ENCODE measurements at regions not wholly inside any gene's neighbourhood (a gene's known extent, or its start where the extent isn't known, plus 50 kb on each side); places are given as distances from the start of the nearest gene placed in this dataset.

- Histone ChIP-seq H2AFZ (ENCODE audit: insufficient read depth, low read depth, low read length, poor library complexity, severe bottlenecking) (no peak overlapping the region), H3K9ac (ENCODE audit: low read length) (no peak overlapping the region), H3K27ac (ENCODE audit: low read length in 2 of 2) (no peak overlapping the region), H3K4me1 (ENCODE audit: control insufficient read depth in 2 of 2, insufficient read depth in 2 of 2, low read length in 2 of 2) (no peaks in the 10 kb centered on the region), H3K27me3 (replicated peaks in 1 of 4; ENCODE audit: control extremely low read depth in 1 of 4, control insufficient read depth in 3 of 4, insufficient read depth in 4 of 4, low read length in 3 of 4) (no peaks in the 10 kb centered on the region), H4K20me1 (ENCODE audit: control insufficient read depth, insufficient read depth, low read length, poor library complexity, severe bottlenecking) (no peaks in the 10 kb centered on the region), H3K4me3 (ENCODE audit: control extremely low read depth in 1 of 5, extremely low read depth in 1 of 5, insufficient read depth in 1 of 5, low read depth in 2 of 5, low read length in 4 of 5) (no peak overlapping the region), H3K4me2 (replicated peaks; ENCODE audit: low read depth, low read length, poor library complexity, severe bottlenecking) (no peak overlapping the region), H3K36me3 (replicated peaks in 1 of 2; ENCODE audit: control extremely low read depth in 1 of 2, control insufficient read depth in 1 of 2, extremely low read depth in 1 of 2, insufficient read depth in 2 of 2, low read length in 1 of 2) (no peaks in the 10 kb centered on the region), H3K79me2 (ENCODE audit: control insufficient read depth, insufficient read depth, low read length) (no peaks in the 10 kb centered on the region), H3K9me3 (ENCODE audit: control extremely low read depth in 1 of 3, control insufficient read depth in 2 of 3, insufficient read depth in 1 of 3, low read length in 2 of 3) (no peaks in the 10 kb centered on the region)
- Mint-ChIP-seq H3K4me3 (no peak overlapping the region), H3K9me3 (ENCODE audit: insufficient read depth) (no peaks in the 10 kb centered on the region), H3K4me1 (no peaks in the 10 kb centered on the region), H3K27ac (no peak overlapping the region), H3K27me3 (no peaks in the 10 kb centered on the region)
- CTCF ChIA-PET, result no interaction called here
- ATAC-seq (ENCODE audit: low read depth), result no peak
- POLR2A ChIA-PET, result no interaction called here
- TF ChIP-seq EZH2 (IDR thresholded peaks at IDR 0.05; ENCODE audit: borderline replicate concordance, insufficient read depth, low read depth, low read length, poor library complexity, severe bottlenecking) (no peak), CTCF (IDR thresholded peaks at IDR 0.05) (no peak)
- DNase-seq, result no peak
- intact Hi-C loops (cut with micrococcal nuclease), result no loop called here
Measured at GRCh38 chr4:96093563-96093962, 253.7 kb downstream of the PDHA2 start.

GRCh38 chr4:96094183-96094582 lies 254.3 kb downstream of the PDHA2 start:
- Histone ChIP-seq H3K4me1 (ENCODE audit: control insufficient read depth in 2 of 2, insufficient read depth in 2 of 2, low read length in 2 of 2) (no peaks in the 10 kb centered on the region), H3K9ac (ENCODE audit: low read length) (no peak overlapping the region), H2AFZ (ENCODE audit: insufficient read depth, low read depth, low read length, poor library complexity, severe bottlenecking) (no peak overlapping the region), H3K9me3 (ENCODE audit: control extremely low read depth in 1 of 3, control insufficient read depth in 2 of 3, insufficient read depth in 1 of 3, low read length in 2 of 3) (no peaks in the 10 kb centered on the region), H3K4me3 (ENCODE audit: control extremely low read depth in 1 of 5, extremely low read depth in 1 of 5, insufficient read depth in 1 of 5, low read depth in 2 of 5, low read length in 4 of 5) (no peak overlapping the region), H3K79me2 (ENCODE audit: control insufficient read depth, insufficient read depth, low read length) (no peaks in the 10 kb centered on the region), H3K27me3 (replicated peaks in 1 of 4; ENCODE audit: control extremely low read depth in 1 of 4, control insufficient read depth in 3 of 4, insufficient read depth in 4 of 4, low read length in 3 of 4) (no peaks in the 10 kb centered on the region), H3K27ac (ENCODE audit: low read length in 2 of 2) (no peak overlapping the region), H3K36me3 (replicated peaks in 1 of 2; ENCODE audit: control extremely low read depth in 1 of 2, control insufficient read depth in 1 of 2, extremely low read depth in 1 of 2, insufficient read depth in 2 of 2, low read length in 1 of 2) (no peaks in the 10 kb centered on the region), H3K4me2 (replicated peaks; ENCODE audit: low read depth, low read length, poor library complexity, severe bottlenecking) (no peak overlapping the region), H4K20me1 (ENCODE audit: control insufficient read depth, insufficient read depth, low read length, poor library complexity, severe bottlenecking) (no peaks in the 10 kb centered on the region)
- intact Hi-C loops (cut with micrococcal nuclease), result no loop called here
- ChIA-PET POLR2A (no interaction called here), CTCF (no interaction called here)
- H3K4me3 Mint-ChIP-seq, result no peak overlapping the region
- TF ChIP-seq CTCF (IDR thresholded peaks at IDR 0.05) (no peak), EZH2 (IDR thresholded peaks at IDR 0.05; ENCODE audit: borderline replicate concordance, insufficient read depth, low read depth, low read length, poor library complexity, severe bottlenecking) (no peak)
- H3K27ac Mint-ChIP-seq, result no peak overlapping the region
- no peak for ATAC-seq (ENCODE audit: low read depth)
- H3K4me1 Mint-ChIP-seq, result no peaks in the 10 kb centered on the region
- no peaks in the 10 kb centered on the region for H3K9me3 Mint-ChIP-seq (ENCODE audit: insufficient read depth)
- WGBS (ENCODE audit: insufficient coverage), result 80% methylated on average over 2 of the region's 5 CpGs
- no peaks in the 10 kb centered on the region for H3K27me3 Mint-ChIP-seq
- DNase-seq, result no peak
